SH-SY5Y (cell line): ENCODE measurements at regions not wholly inside any gene's neighbourhood (a gene's known extent, or its start where the extent isn't known, plus 50 kb on each side); places are given as distances from the start of the nearest gene placed in this dataset.

Experiments
- GATA2 ChIP-seq: IDR thresholded peaks from 2 replicates; pipeline ENCODE4 v1.6.1; 2011; ENCODE audit warnings: mild to moderate bottlenecking, low read depth, low read length
- GATA3 ChIP-seq: IDR thresholded peaks from 2 replicates; pipeline ENCODE4 v1.6.1; 2011; ENCODE audit warnings: low read depth, mild to moderate bottlenecking, low read length, moderate library complexity

DNA sequence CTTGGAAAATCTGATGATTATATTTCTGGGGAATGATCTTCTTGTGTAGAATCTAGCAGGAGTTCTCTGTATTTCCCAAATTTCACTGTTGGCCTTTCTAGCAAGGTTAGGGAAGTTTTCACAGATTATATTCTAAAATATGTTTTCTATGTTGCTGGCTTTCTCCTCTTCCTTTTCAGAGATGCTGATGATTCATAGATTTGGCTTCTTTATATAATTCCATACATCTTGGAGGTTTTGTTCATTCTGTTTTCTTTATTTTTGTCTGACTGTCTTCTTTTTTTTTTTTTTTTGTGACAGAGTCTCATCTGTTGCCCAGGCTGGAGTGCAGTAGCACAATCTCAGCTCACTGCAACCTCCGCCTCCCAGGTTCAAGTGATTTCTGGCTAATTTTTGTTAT, 957.9 kb upstream of the SLIT2 start:
- TF ChIP-seq GATA2, result no peak
- TF ChIP-seq GATA3, result no peak
